Bronchial epithelial cell (primary cell): ENCODE measurements at regions not wholly inside any gene's neighbourhood (a gene's known extent, or its start where the extent isn't known, plus 50 kb on each side); places are given as distances from the start of the nearest gene placed in this dataset.

ENCODE experiments used
- DNase-seq: peaks from one replicate; pipeline ENCODE4 v3.0.0-alpha.2; 2010; ENCODE audit warnings: low read depth
- FAIRE-seq: peaks from 2 replicates; lab custom pipeline; 2011; peaks lifted over from hg19 to GRCh38; lab: Jason Lieb, UNC
- H3K27me3 ChIP-seq: 2 replicates; pipeline ENCODE4 v1.5.1; 2011; ENCODE audit warnings: low read length; ENCODE audit not compliant: control insufficient read depth, insufficient read depth
- H3K36me3 ChIP-seq: 2 replicates; pipeline ENCODE4 v1.5.1; 2011; ENCODE audit warnings: low read length; ENCODE audit not compliant: control insufficient read depth, insufficient read depth
- H3K4me3 ChIP-seq: 2 replicates; pipeline ENCODE4 v1.5.1; 2011; ENCODE audit warnings: mild to moderate bottlenecking, low read depth, low read length, control low read depth
- TF ChIP-seq, protein P1 (sequence below): IDR thresholded peaks from 2 replicates; pipeline ENCODE4 v1.5.1; 2011; ENCODE audit warnings: mild to moderate bottlenecking, moderate library complexity, low read length, control low read depth, inconsistent platforms; ENCODE audit not compliant: insufficient read depth, severe bottlenecking

DNA sequence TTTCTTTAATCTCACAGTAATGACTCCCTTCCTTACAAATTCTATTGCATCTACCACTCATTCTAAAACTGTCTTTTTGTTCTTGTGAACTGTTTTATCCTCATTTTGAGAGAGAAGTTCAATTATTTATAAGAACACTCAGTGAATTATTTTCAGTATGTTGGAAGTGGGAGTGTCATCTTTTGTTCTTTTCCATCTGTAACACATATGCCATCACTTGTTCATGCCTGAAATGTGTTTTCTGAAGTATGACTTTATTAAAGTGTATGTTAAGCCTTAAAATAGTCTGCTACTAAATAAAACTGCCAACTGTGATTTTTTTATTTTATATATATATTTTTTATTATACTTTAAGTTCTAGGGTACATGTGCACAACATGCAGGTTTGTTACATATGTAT, 623.0 kb upstream of the CBLB start:
- no peaks in the 10 kb centered on the region for H3K27me3 ChIP-seq
- H3K4me3 ChIP-seq = no peak overlapping the region
- DNase-seq (no peak), FAIRE-seq (no peak)
- no peaks in the 10 kb centered on the region for H3K36me3 ChIP-seq
- TF ChIP-seq, protein P1, sequence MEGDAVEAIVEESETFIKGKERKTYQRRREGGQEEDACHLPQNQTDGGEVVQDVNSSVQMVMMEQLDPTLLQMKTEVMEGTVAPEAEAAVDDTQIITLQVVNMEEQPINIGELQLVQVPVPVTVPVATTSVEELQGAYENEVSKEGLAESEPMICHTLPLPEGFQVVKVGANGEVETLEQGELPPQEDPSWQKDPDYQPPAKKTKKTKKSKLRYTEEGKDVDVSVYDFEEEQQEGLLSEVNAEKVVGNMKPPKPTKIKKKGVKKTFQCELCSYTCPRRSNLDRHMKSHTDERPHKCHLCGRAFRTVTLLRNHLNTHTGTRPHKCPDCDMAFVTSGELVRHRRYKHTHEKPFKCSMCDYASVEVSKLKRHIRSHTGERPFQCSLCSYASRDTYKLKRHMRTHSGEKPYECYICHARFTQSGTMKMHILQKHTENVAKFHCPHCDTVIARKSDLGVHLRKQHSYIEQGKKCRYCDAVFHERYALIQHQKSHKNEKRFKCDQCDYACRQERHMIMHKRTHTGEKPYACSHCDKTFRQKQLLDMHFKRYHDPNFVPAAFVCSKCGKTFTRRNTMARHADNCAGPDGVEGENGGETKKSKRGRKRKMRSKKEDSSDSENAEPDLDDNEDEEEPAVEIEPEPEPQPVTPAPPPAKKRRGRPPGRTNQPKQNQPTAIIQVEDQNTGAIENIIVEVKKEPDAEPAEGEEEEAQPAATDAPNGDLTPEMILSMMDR = no peak

DNA sequence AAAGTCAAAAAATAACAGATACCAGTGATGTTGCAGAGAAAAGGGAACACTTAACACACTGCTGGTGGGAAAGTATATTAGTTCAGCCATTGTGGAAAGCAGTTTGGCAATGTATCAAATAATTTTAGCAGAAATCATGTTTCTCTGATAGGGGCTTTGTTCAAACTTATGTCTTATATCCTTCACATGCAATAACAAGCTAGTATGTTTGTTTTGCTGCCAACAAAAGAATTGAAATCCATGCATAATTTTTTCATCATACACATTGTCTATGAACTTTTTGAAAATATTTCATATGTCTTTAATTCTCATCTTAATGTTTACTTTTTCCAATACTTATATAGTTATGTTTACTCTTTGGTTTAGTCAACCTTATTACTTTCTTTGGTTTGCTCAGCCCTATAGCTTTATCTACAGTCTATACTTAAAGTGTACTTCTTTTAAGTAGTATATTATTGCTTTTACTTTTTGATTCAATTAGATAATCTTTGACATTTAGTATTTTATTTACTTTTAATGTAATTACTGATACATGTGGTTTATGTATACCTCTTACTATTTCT, 639.6 kb upstream of the CBLB start:
- Histone ChIP-seq H3K36me3 (no peaks in the 10 kb centered on the region), H3K27me3 (no peaks in the 10 kb centered on the region), H3K4me3 (no peak overlapping the region)
- TF ChIP-seq, protein P1 = no peak
- peak; percentile 84 for DNase-seq
- FAIRE-seq = no peak

DNA sequence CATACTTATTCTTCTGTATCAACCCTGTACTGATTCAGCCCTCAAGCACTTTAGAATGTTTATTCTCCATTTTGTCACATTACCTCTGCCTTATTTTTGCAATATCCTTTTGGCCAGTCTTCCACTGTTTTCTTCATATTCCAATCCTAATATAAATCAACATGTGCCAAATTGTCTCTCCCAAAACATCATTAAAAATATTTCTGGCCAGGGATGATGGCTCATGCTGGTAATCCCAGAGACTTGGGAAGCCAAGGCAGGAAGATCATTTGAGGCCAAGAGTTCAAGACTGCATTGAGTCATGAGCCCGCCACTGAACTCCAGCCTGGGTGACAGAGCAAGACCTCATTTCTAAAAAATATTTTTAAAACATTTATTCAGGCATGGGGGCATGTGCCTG, 641.4 kb upstream of the CBLB start:
- TF ChIP-seq, protein P1 = no peak
- Histone ChIP-seq H3K4me3 (no peak overlapping the region), H3K36me3 (no peaks in the 10 kb centered on the region), H3K27me3 (no peaks in the 10 kb centered on the region)
- FAIRE-seq (no peak), DNase-seq (no peak)

DNA sequence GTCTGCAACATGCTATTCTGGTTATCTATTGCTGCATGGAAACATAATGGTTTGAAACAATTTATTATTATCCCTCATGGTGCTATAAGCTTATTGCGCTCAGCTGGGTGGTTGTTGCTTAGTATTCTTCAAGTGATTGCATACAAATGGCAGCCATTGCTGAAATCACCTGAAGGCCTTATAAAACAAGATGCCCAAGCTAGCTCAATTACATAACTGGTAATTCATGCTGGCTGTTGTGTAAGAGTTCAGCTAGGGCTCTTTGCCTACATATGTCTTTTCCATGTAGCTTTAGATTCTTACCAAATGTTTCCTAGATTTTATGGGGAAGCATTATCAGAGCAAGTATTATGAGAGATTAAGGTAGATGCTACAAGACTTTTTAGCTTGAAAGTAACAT, 644.0 kb upstream of the CBLB start:
- FAIRE-seq (no peak), DNase-seq (no peak)
- Histone ChIP-seq H3K27me3 (no peaks in the 10 kb centered on the region), H3K4me3 (no peak overlapping the region), H3K36me3 (no peaks in the 10 kb centered on the region)
- TF ChIP-seq, protein P1 = no peak

DNA sequence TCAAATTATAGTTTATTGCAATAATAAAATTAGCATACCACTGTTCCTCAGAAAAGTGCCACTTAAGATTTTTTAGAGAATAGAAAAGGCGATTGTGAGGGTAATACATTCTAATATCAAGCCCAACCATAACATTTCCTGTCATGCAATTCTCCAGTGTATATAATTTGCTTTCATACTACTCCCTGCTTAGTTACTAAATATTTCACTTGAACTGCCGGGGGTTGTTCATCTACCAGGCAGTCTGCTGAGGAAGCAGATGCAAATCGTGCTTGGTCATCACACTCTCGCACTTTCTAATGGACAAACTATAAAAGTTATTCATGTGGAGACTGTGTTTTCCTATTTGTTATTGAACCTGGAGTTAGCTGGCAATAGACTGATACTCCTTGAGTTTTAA, 645.6 kb upstream of the CBLB start:
- DNase-seq = no peak
- Histone ChIP-seq H3K27me3 (no peaks in the 10 kb centered on the region), H3K36me3 (no peaks in the 10 kb centered on the region), H3K4me3 (no peak overlapping the region)
- no peak for FAIRE-seq
- TF ChIP-seq, protein P1 = no peak

DNA sequence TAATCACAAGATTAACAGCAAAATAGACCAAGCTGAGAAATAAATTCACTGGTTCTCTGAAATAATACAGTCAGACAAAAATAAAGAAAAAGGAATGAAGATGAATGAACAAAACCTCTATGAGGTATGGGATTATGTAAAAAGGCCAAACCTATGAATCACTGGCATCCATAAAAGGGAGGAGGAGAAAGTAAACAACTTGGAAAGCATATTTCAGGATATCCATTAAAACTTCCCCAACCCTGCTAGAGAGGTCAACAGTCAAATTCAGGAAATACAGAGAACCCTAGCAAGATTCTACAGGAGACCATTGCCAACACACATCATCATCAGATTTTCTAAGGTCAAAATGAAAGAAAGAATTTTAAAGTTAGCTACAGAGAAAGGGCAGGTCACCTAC, 649.7 kb upstream of the CBLB start:
- DNase-seq (peak; percentile 71), FAIRE-seq (no peak)
- Histone ChIP-seq H3K27me3 (no peaks in the 10 kb centered on the region), H3K36me3 (no peaks in the 10 kb centered on the region), H3K4me3 (no peak overlapping the region)
- TF ChIP-seq, protein P1 = no peak
